ENCODE measurements at regions not wholly inside any gene's neighbourhood (a gene's known extent, or its start where the extent isn't known, plus 50 kb on each side); places are given as distances from the start of the nearest gene placed in this dataset.
"Not testable (repeated sequence)": the region's sequence is repeated elsewhere in the genome, so short reads cannot be mapped to it uniquely, and the experiment has no call there.

- no peak overlapping the region for H3K27ac ChIP-seq (ENCODE audit: low read depth in 2 of 2, low read length in 2 of 2)
- no peaks in the 10 kb centered on the region for H3K9me3 ChIP-seq (ENCODE audit: control insufficient read depth in 2 of 2, low read length in 2 of 2)
- H3K4me3 ChIP-seq (ENCODE audit: low read length in 2 of 2), result no peak overlapping the region
- no peaks in the 10 kb centered on the region for H3K36me3 ChIP-seq (ENCODE audit: control insufficient read depth in 2 of 2, insufficient read depth in 2 of 2, low read length in 2 of 2)
- no peak overlapping the region for H3K9ac ChIP-seq (ENCODE audit: low read depth in 1 of 2, low read length in 2 of 2)
- H3K4me1 ChIP-seq (ENCODE audit: control insufficient read depth in 2 of 2, insufficient read depth in 2 of 2, low read length in 2 of 2), result no peaks in the 10 kb centered on the region
- H3K27me3 ChIP-seq (ENCODE audit: control insufficient read depth in 2 of 2, insufficient read depth in 2 of 2, low read length in 2 of 2), result no peaks in the 10 kb centered on the region
These were observed 221.6 kb downstream of the NR2F1-AS1 start for GRCh38 chr5:93359296-93359959.

DNA sequence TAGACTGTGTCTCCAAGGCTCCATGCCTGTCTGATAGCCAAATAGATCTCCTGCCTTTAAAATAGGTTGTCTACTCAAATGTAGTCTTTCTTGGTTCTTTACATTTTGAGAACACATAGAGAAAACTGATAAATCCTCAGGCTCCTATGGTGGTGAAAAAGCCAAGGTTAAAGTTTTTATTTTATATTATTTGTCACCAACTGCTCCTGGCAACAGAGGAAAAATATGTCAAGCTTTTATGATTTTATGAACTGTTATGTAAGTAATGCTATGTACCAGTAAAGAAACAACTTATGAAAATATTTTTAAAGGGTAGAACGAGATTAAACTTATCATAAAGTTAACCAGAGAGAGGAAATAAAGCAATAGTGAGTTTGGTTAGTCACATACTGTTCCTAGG lies 222.8 kb downstream of the NR2F1-AS1 start:
- no peaks in the 10 kb centered on the region for H3K4me1 ChIP-seq (ENCODE audit: control insufficient read depth in 2 of 2, insufficient read depth in 2 of 2, low read length in 2 of 2)
- H3K9me3 ChIP-seq (ENCODE audit: control insufficient read depth in 2 of 2, low read length in 2 of 2), result no peaks in the 10 kb centered on the region
- H3K27ac ChIP-seq (ENCODE audit: low read depth in 2 of 2, low read length in 2 of 2), result no peak overlapping the region

DNA sequence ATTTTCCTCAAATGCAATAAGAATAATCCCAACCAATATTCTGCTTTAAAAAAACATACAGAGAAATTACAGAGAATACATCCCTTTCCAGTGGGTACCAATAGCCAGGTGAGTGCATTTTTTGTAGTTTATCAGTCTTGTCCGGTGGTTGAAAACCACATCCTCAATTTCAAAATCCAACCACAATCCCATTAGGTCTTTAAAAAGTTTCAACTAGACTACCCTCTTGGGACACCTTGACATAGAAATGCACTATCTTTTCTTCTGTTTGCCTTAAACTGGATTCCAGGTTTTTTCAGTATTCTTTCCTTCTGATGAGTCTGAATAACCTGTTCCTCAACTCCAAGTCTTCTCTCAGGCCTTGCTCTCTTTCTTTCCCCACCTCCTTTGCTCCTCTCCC lies 223.3 kb downstream of the NR2F1-AS1 start:
- Histone ChIP-seq H3K36me3 (ENCODE audit: control insufficient read depth in 2 of 2, insufficient read depth in 2 of 2, low read length in 2 of 2) (no peaks in the 10 kb centered on the region), H3K27me3 (ENCODE audit: control insufficient read depth in 2 of 2, insufficient read depth in 2 of 2, low read length in 2 of 2) (no peaks in the 10 kb centered on the region), H3K9ac (ENCODE audit: low read depth in 1 of 2, low read length in 2 of 2) (no peak overlapping the region), H3K4me3 (ENCODE audit: low read length in 2 of 2) (no peak overlapping the region), H3K4me1 (ENCODE audit: control insufficient read depth in 2 of 2, insufficient read depth in 2 of 2, low read length in 2 of 2) (no peaks in the 10 kb centered on the region), H3K27ac (ENCODE audit: low read depth in 2 of 2, low read length in 2 of 2) (no peak overlapping the region), H3K9me3 (ENCODE audit: control insufficient read depth in 2 of 2, low read length in 2 of 2) (no peaks in the 10 kb centered on the region)

More for the DNA sequence above, 222.8 kb downstream of the NR2F1-AS1 start:
- Histone ChIP-seq H3K9ac (ENCODE audit: low read depth in 1 of 2, low read length in 2 of 2) (no peak overlapping the region), H3K27me3 (ENCODE audit: control insufficient read depth in 2 of 2, insufficient read depth in 2 of 2, low read length in 2 of 2) (no peaks in the 10 kb centered on the region), H3K36me3 (ENCODE audit: control insufficient read depth in 2 of 2, insufficient read depth in 2 of 2, low read length in 2 of 2) (no peaks in the 10 kb centered on the region), H3K4me3 (ENCODE audit: low read length in 2 of 2) (no peak overlapping the region)

GRCh38 chr5:93355691-93356090 lies 225.3 kb downstream of the NR2F1-AS1 start:
- no peak overlapping the region for H3K27ac ChIP-seq (ENCODE audit: low read depth in 2 of 2, low read length in 2 of 2)
- no peak overlapping the region for H3K9ac ChIP-seq (ENCODE audit: low read depth in 1 of 2, low read length in 2 of 2)
- H3K27me3 ChIP-seq (ENCODE audit: control insufficient read depth in 2 of 2, insufficient read depth in 2 of 2, low read length in 2 of 2), result no peaks in the 10 kb centered on the region
- no peaks in the 10 kb centered on the region for H3K9me3 ChIP-seq (ENCODE audit: control insufficient read depth in 2 of 2, low read length in 2 of 2)
- H3K36me3 ChIP-seq (ENCODE audit: control insufficient read depth in 2 of 2, insufficient read depth in 2 of 2, low read length in 2 of 2), result no peaks in the 10 kb centered on the region
- H3K4me3 ChIP-seq (ENCODE audit: low read length in 2 of 2), result no peak overlapping the region
- no peaks in the 10 kb centered on the region for H3K4me1 ChIP-seq (ENCODE audit: control insufficient read depth in 2 of 2, insufficient read depth in 2 of 2, low read length in 2 of 2)

DNA sequence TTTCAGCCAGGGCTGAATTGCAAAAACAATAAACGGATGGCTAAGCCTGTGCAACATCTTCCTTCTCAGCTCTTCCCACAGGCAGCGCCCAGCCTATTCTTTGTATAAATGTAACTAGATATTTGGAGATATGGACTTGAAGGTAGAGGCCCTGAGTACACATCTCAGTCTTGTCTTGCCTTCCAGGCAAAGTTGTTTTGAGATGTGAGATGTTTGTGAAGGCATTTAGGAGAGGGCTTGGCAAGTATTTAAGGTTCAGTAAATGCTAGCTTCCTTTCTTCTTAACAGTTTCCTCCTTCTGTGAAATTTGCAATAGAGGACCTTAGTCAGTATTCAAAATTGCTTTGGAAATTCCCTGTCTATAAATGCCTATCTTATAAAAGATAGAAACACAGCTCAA lies 228.8 kb downstream of the NR2F1-AS1 start:
- H3K36me3 ChIP-seq (ENCODE audit: control insufficient read depth in 2 of 2, insufficient read depth in 2 of 2, low read length in 2 of 2), result no peaks in the 10 kb centered on the region

DNA sequence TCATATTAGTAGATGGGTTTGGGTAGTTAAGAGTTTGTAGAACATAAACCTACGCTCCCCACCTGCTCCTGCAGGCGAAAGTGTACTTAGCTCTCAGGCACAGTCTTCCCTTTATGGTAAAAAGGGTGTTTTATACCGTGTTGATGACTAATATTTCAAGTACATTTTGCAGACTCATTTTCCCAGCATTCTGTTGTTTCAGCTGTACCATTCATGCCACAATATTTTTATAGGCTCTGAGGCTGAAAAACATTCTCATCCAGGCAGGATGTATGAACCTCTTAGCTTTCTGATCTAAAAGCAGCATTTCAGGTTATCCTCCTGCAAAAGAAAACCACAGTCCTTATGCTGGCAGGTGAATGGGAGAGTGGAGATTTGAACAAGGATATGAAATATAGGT lies 231.4 kb downstream of the NR2F1-AS1 start:
- Histone ChIP-seq H3K9ac (ENCODE audit: low read depth in 1 of 2, low read length in 2 of 2) (no peak overlapping the region), H3K4me3 (ENCODE audit: low read length in 2 of 2) (no peak overlapping the region), H3K27me3 (ENCODE audit: control insufficient read depth in 2 of 2, insufficient read depth in 2 of 2, low read length in 2 of 2) (no peaks in the 10 kb centered on the region), H3K36me3 (ENCODE audit: control insufficient read depth in 2 of 2, insufficient read depth in 2 of 2, low read length in 2 of 2) (no peaks in the 10 kb centered on the region), H3K27ac (ENCODE audit: low read depth in 2 of 2, low read length in 2 of 2) (no peak overlapping the region), H3K9me3 (ENCODE audit: control insufficient read depth in 2 of 2, low read length in 2 of 2) (no peaks in the 10 kb centered on the region), H3K4me1 (ENCODE audit: control insufficient read depth in 2 of 2, insufficient read depth in 2 of 2, low read length in 2 of 2) (no peaks in the 10 kb centered on the region)

More for the DNA sequence above, 228.8 kb downstream of the NR2F1-AS1 start:
- H3K4me3 ChIP-seq (ENCODE audit: low read length in 2 of 2), result no peak overlapping the region
- H3K27ac ChIP-seq (ENCODE audit: low read depth in 2 of 2, low read length in 2 of 2), result no peak overlapping the region
- no peaks in the 10 kb centered on the region for H3K9me3 ChIP-seq (ENCODE audit: control insufficient read depth in 2 of 2, low read length in 2 of 2)
- no peaks in the 10 kb centered on the region for H3K27me3 ChIP-seq (ENCODE audit: control insufficient read depth in 2 of 2, insufficient read depth in 2 of 2, low read length in 2 of 2)
- H3K9ac ChIP-seq (ENCODE audit: low read depth in 1 of 2, low read length in 2 of 2), result no peak overlapping the region
- no peaks in the 10 kb centered on the region for H3K4me1 ChIP-seq (ENCODE audit: control insufficient read depth in 2 of 2, insufficient read depth in 2 of 2, low read length in 2 of 2)

DNA sequence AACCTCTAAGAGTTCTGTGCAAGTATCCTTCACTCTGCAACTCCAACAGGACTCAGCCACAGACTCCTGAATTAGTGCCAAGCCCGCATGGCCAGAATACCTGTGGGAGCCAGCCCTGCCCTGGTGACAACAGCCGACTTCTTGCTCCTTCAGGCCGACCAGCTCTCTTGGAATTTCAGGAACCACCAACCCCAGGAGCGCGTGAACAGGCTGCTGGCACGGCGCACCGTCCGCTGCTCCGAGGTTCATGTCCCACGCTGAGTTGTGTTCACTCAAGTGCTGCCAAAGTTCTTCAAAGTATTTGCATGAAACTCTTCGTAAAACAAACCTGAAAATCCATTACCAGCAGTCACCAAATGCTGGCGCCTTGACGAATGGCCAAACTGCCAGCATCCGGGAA lies 232.8 kb downstream of the NR2F1-AS1 start:
- H3K9me3 ChIP-seq (ENCODE audit: control insufficient read depth in 2 of 2, low read length in 2 of 2), result no peaks in the 10 kb centered on the region
- H3K4me3 ChIP-seq (ENCODE audit: low read length in 2 of 2), result no peak overlapping the region
- H3K9ac ChIP-seq (ENCODE audit: low read depth in 1 of 2, low read length in 2 of 2), result no peak overlapping the region
- no peaks in the 10 kb centered on the region for H3K36me3 ChIP-seq (ENCODE audit: control insufficient read depth in 2 of 2, insufficient read depth in 2 of 2, low read length in 2 of 2)
- no peaks in the 10 kb centered on the region for H3K4me1 ChIP-seq (ENCODE audit: control insufficient read depth in 2 of 2, insufficient read depth in 2 of 2, low read length in 2 of 2)
- no peaks in the 10 kb centered on the region for H3K27me3 ChIP-seq (ENCODE audit: control insufficient read depth in 2 of 2, insufficient read depth in 2 of 2, low read length in 2 of 2)
- no peak overlapping the region for H3K27ac ChIP-seq (ENCODE audit: low read depth in 2 of 2, low read length in 2 of 2)

DNA sequence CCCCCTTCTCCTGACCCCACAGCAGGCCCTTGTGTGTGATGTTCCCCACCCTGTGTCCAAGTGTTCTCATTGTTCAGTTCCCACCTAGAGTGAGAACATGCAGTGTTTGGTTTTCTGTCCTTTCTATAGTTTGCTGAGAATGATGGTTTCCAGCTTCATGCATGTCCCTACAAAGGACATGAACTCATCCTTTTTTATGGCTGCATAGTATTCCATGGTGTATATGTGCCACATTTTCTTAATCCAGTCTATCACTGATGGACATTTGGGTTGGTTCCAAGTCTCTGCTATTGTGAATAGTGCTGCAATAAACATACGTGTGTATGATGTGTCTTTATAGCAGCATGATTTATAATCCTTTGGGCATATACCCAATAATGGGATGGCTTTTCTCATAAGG lies 234.2 kb downstream of the NR2F1-AS1 start:
- not testable (repeated sequence) for H3K36me3 ChIP-seq (ENCODE audit: control insufficient read depth in 2 of 2, insufficient read depth in 2 of 2, low read length in 2 of 2); H3K27me3 ChIP-seq (ENCODE audit: control insufficient read depth in 2 of 2, insufficient read depth in 2 of 2, low read length in 2 of 2); H3K9ac ChIP-seq (ENCODE audit: low read depth in 1 of 2, low read length in 2 of 2); H3K4me1 ChIP-seq (ENCODE audit: control insufficient read depth in 2 of 2, insufficient read depth in 2 of 2, low read length in 2 of 2); H3K4me3 ChIP-seq (ENCODE audit: low read length in 2 of 2); H3K27ac ChIP-seq (ENCODE audit: low read depth in 2 of 2, low read length in 2 of 2); H3K9me3 ChIP-seq (ENCODE audit: control insufficient read depth in 2 of 2, low read length in 2 of 2)

DNA sequence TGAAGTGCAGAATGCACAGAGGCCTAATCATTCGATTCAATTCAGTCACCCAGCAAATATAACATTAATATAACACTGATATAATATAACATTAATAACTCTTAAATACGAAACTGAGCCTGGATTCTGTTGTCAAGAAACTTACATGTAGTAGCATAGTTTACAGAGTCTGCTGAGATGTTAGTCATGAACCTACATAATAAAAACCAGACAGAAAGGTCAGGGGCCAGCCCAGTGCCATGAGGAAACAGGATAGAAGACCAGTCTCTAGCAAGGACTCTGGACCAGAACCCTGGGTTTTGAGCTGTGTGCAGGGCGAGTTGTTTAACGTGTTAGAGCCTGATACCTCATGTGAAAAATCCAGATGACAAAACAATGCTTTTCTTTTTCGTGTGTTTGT lies 234.7 kb downstream of the NR2F1-AS1 start:
- Histone ChIP-seq H3K27ac (ENCODE audit: low read depth in 2 of 2, low read length in 2 of 2) (no peak overlapping the region), H3K4me3 (ENCODE audit: low read length in 2 of 2) (no peak overlapping the region), H3K4me1 (ENCODE audit: control insufficient read depth in 2 of 2, insufficient read depth in 2 of 2, low read length in 2 of 2) (no peaks in the 10 kb centered on the region), H3K9ac (ENCODE audit: low read depth in 1 of 2, low read length in 2 of 2) (no peak overlapping the region), H3K27me3 (ENCODE audit: control insufficient read depth in 2 of 2, insufficient read depth in 2 of 2, low read length in 2 of 2) (no peaks in the 10 kb centered on the region), H3K36me3 (ENCODE audit: control insufficient read depth in 2 of 2, insufficient read depth in 2 of 2, low read length in 2 of 2) (no peaks in the 10 kb centered on the region), H3K9me3 (ENCODE audit: control insufficient read depth in 2 of 2, low read length in 2 of 2) (no peaks in the 10 kb centered on the region)

GRCh38 chr5:93343570-93343969 lies 237.4 kb downstream of the NR2F1-AS1 start:
- Histone ChIP-seq H3K9ac (ENCODE audit: low read depth in 1 of 2, low read length in 2 of 2) (no peak overlapping the region), H3K27ac (ENCODE audit: low read depth in 2 of 2, low read length in 2 of 2) (no peak overlapping the region), H3K27me3 (ENCODE audit: control insufficient read depth in 2 of 2, insufficient read depth in 2 of 2, low read length in 2 of 2) (no peaks in the 10 kb centered on the region), H3K36me3 (ENCODE audit: control insufficient read depth in 2 of 2, insufficient read depth in 2 of 2, low read length in 2 of 2) (no peaks in the 10 kb centered on the region), H3K4me1 (ENCODE audit: control insufficient read depth in 2 of 2, insufficient read depth in 2 of 2, low read length in 2 of 2) (no peaks in the 10 kb centered on the region), H3K9me3 (ENCODE audit: control insufficient read depth in 2 of 2, low read length in 2 of 2) (no peaks in the 10 kb centered on the region), H3K4me3 (ENCODE audit: low read length in 2 of 2) (no peak overlapping the region)

Measured in mucosa of rectum (tissue), 2 donors.